ENCODE measurements at regions not wholly inside any gene's neighbourhood (a gene's known extent, or its start where the extent isn't known, plus 50 kb on each side); places are given as distances from the start of the nearest gene placed in this dataset.

- no peak overlapping the region for H3K4me3 ChIP-seq (ENCODE audit: low read depth, low read length)
- TF ChIP-seq CTCF (IDR thresholded peaks at IDR 0.05; ENCODE audit: borderline replicate concordance, insufficient read depth, low read depth, low read length): no peak
These were observed 624.9 kb upstream of the FOXG1 start for GRCh38 chr14:28141662-28142061.

GRCh38 chr14:28142400-28143015, 624.1 kb upstream of the FOXG1 start:
- TF ChIP-seq CTCF (IDR thresholded peaks at IDR 0.05; ENCODE audit: borderline replicate concordance, insufficient read depth, low read depth, low read length): no peak
- no peak overlapping the region for H3K4me3 ChIP-seq (ENCODE audit: low read depth, low read length)

- no peak overlapping the region for H3K4me3 ChIP-seq (ENCODE audit: low read depth, low read length)
- TF ChIP-seq CTCF (IDR thresholded peaks at IDR 0.05; ENCODE audit: borderline replicate concordance, insufficient read depth, low read depth, low read length): no peak
These were observed 623.3 kb upstream of the FOXG1 start for GRCh38 chr14:28143316-28143715.

GRCh38 chr14:28151926-28152325, 614.7 kb upstream of the FOXG1 start:
- TF ChIP-seq CTCF (IDR thresholded peaks at IDR 0.05; ENCODE audit: borderline replicate concordance, insufficient read depth, low read depth, low read length): no peak

GRCh38 chr14:28152453-28153044, 614.0 kb upstream of the FOXG1 start:
- TF ChIP-seq CTCF (IDR thresholded peaks at IDR 0.05; ENCODE audit: borderline replicate concordance, insufficient read depth, low read depth, low read length): no peak
- no peak overlapping the region for H3K4me3 ChIP-seq (ENCODE audit: low read depth, low read length)

More at GRCh38 chr14:28151926-28152325, 614.7 kb upstream of the FOXG1 start:
- no peak overlapping the region for H3K4me3 ChIP-seq (ENCODE audit: low read depth, low read length)

GRCh38 chr14:28157289-28157869, 609.2 kb upstream of the FOXG1 start:
- no peak for TF ChIP-seq CTCF (IDR thresholded peaks at IDR 0.05; ENCODE audit: borderline replicate concordance, insufficient read depth, low read depth, low read length)
- no peak overlapping the region for H3K4me3 ChIP-seq (ENCODE audit: low read depth, low read length)

All from GM12875 (cell line).